ENCODE measurements at regions not wholly inside any gene's neighbourhood (a gene's known extent, or its start where the extent isn't known, plus 50 kb on each side); places are given as distances from the start of the nearest gene placed in this dataset.

GRCh38 chr20:55882910-55883309 lies 122.4 kb downstream of the CBLN4 start:
- H3K9me3 ChIP-seq (replicated peaks; ENCODE audit: control insufficient read depth, insufficient read depth, low read length), result no peaks in the 10 kb centered on the region
- no peak overlapping the region for H3K27ac ChIP-seq (ENCODE audit: control insufficient read depth, insufficient read depth)
- TF ChIP-seq IKZF1 (conservative IDR thresholded peaks at IDR 0.05) (no peak), NR2F1 (conservative IDR thresholded peaks at IDR 0.05) (no peak), PML (IDR thresholded peaks at IDR 0.05; ENCODE audit: low read length) (no peak), E2F4 (IDR thresholded peaks at IDR 0.05; ENCODE audit: low read depth, low read length) (no peak), HSF1 (IDR thresholded peaks at IDR 0.05; ENCODE audit: low read depth, low read length) (no peak), YY1 (IDR thresholded peaks at IDR 0.05; ENCODE audit: low read depth, low read length) (no peak), CHD2 (IDR thresholded peaks at IDR 0.05; ENCODE audit: borderline replicate concordance, low read depth, low read length) (no peak), HDAC6 (IDR thresholded peaks at IDR 0.05; ENCODE audit: unreplicated experiment) (no peak), EGR1 (IDR thresholded peaks at IDR 0.05; ENCODE audit: borderline replicate concordance in 1 of 2, low read depth in 2 of 2, low read length in 2 of 2) (no peak), KLF5 (IDR thresholded peaks at IDR 0.05; ENCODE audit: partially characterized antibody) (no peak)
- TF ChIP-seq, protein P1, sequence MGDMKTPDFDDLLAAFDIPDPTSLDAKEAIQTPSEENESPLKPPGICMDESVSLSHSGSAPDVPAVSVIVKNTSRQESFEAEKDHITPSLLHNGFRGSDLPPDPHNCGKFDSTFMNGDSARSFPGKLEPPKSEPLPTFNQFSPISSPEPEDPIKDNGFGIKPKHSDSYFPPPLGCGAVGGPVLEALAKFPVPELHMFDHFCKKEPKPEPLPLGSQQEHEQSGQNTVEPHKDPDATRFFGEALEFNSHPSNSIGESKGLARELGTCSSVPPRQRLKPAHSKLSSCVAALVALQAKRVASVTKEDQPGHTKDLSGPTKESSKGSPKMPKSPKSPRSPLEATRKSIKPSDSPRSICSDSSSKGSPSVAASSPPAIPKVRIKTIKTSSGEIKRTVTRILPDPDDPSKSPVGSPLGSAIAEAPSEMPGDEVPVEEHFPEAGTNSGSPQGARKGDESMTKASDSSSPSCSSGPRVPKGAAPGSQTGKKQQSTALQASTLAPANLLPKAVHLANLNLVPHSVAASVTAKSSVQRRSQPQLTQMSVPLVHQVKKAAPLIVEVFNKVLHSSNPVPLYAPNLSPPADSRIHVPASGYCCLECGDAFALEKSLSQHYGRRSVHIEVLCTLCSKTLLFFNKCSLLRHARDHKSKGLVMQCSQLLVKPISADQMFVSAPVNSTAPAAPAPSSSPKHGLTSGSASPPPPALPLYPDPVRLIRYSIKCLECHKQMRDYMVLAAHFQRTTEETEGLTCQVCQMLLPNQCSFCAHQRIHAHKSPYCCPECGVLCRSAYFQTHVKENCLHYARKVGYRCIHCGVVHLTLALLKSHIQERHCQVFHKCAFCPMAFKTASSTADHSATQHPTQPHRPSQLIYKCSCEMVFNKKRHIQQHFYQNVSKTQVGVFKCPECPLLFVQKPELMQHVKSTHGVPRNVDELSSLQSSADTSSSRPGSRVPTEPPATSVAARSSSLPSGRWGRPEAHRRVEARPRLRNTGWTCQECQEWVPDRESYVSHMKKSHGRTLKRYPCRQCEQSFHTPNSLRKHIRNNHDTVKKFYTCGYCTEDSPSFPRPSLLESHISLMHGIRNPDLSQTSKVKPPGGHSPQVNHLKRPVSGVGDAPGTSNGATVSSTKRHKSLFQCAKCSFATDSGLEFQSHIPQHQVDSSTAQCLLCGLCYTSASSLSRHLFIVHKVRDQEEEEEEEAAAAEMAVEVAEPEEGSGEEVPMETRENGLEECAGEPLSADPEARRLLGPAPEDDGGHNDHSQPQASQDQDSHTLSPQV (IDR thresholded peaks at IDR 0.05), result no peak
- TF ChIP-seq, protein P2, sequence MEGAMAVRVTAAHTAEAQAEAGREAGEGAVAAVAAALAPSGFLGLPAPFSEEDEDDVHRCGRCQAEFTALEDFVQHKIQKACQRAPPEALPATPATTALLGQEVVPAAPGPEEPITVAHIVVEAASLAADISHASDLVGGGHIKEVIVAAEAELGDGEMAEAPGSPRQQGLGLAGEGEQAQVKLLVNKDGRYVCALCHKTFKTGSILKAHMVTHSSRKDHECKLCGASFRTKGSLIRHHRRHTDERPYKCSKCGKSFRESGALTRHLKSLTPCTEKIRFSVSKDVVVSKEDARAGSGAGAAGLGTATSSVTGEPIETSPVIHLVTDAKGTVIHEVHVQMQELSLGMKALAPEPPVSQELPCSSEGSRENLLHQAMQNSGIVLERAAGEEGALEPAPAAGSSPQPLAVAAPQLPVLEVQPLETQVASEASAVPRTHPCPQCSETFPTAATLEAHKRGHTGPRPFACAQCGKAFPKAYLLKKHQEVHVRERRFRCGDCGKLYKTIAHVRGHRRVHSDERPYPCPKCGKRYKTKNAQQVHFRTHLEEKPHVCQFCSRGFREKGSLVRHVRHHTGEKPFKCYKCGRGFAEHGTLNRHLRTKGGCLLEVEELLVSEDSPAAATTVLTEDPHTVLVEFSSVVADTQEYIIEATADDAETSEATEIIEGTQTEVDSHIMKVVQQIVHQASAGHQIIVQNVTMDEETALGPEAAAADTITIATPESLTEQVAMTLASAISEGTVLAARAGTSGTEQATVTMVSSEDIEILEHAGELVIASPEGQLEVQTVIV (IDR thresholded peaks at IDR 0.05; ENCODE audit: borderline replicate concordance, partially characterized antibody), result no peak
- H3K36me3 ChIP-seq (ENCODE audit: control insufficient read depth in 2 of 2, insufficient read depth in 2 of 2, low read length in 1 of 2), result no peaks in the 10 kb centered on the region
- intact Hi-C loops (cut with micrococcal nuclease; ENCODE audit: unreplicated experiment), result no loop called here
- CTCF ChIA-PET, result no interaction called here
- H4K20me1 ChIP-seq (ENCODE audit: control insufficient read depth, insufficient read depth), result no peaks in the 10 kb centered on the region
- no peak overlapping the region for H3K4me3 ChIP-seq
- H2AFZ ChIP-seq (ENCODE audit: control insufficient read depth, low read depth, low read length), result no peak overlapping the region
- DNase-seq (ENCODE audit: low read depth, low spot score), result no peak
- in situ Hi-C loops (cut with MboI), result no loop called here
- no peak overlapping the region for H3K9ac ChIP-seq (ENCODE audit: control insufficient read depth, insufficient read depth, low read length)
- no peak overlapping the region for H3K4me2 ChIP-seq (ENCODE audit: control insufficient read depth, insufficient read depth)
- no peak for FAIRE-seq
- no peaks in the 10 kb centered on the region for H3K4me1 ChIP-seq (ENCODE audit: control insufficient read depth, insufficient read depth, low read length)
- SMC1A ChIA-PET (ENCODE audit: uncharacterized antibody, unreplicated experiment), result no interaction called here
- RAD21 ChIA-PET (ENCODE audit: unreplicated experiment), result no interaction called here
- 27% methylated on average over 3 of the region's 3 CpGs for WGBS (ENCODE audit: insufficient coverage, insufficient replicate concordance, low lambda C conversion rate, missing lambda C conversion rate)
- no TSS peak for BruUV-seq (replicated peaks)
- POLR2A ChIA-PET, result no interaction called here
- no peaks in the 10 kb centered on the region for H3K79me2 ChIP-seq (ENCODE audit: control insufficient read depth, insufficient read depth, low read length)
- no peaks in the 10 kb centered on the region for H3K27me3 ChIP-seq (replicated peaks in 1 of 2; ENCODE audit: control insufficient read depth in 2 of 2, insufficient read depth in 2 of 2, low read length in 1 of 2)
- no peak for ATAC-seq

All from GM12878 (cell line).